ENCODE measurements at regions not wholly inside any gene's neighbourhood (a gene's known extent, or its start where the extent isn't known, plus 50 kb on each side); places are given as distances from the start of the nearest gene placed in this dataset.

DNA sequence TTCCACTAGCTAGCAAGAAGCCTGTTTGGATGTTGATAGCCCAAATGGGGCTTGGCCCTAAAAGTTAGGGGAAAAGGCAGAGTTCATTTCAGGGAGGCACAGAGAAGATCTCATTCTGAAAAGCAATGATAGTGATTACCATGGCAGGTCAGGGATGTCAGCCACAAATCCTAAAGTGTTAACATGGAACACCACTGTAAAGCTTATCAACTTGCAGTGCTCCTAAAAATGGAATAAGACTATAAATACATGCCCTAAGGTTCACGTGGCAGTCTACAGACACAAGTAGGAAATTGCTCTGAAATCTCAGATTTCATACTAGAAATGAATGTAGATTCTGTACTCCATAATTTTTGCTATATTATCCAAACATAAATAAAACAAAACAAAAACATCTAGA lies 280.0 kb upstream of the E2F7 start:
- no peak for TF ChIP-seq FOXK2 (conservative IDR thresholded peaks at IDR 0.05 in 1 of 2, IDR thresholded peaks at IDR 0.05 in 1 of 2; ENCODE audit: low read depth in 2 of 2)
- TF ChIP-seq, protein P1, sequence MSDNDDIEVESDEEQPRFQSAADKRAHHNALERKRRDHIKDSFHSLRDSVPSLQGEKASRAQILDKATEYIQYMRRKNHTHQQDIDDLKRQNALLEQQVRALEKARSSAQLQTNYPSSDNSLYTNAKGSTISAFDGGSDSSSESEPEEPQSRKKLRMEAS (CRISPR knock-in tag; IDR thresholded peaks at IDR 0.05) = no peak
- intact Hi-C loops (cut with micrococcal nuclease) (no loop called here), in situ Hi-C loops (cut with MboI) (no loop called here)
- 0% methylated on average over 1 of the region's 1 CpG for WGBS (ENCODE audit: insufficient coverage, low coverage, missing lambda C conversion rate)
- Histone ChIP-seq H3K9me1 (ENCODE audit: control insufficient read depth, insufficient read depth, low read length) (no peaks in the 10 kb centered on the region), H3K79me2 (ENCODE audit: control insufficient read depth, insufficient read depth, low read length) (no peaks in the 10 kb centered on the region), H3K36me3 (ENCODE audit: control insufficient read depth, insufficient read depth, low read length) (no peaks in the 10 kb centered on the region), H3K9me3 (replicated peaks; ENCODE audit: control insufficient read depth, insufficient read depth, low read depth, low read length) (no peaks in the 10 kb centered on the region), H3K9ac (ENCODE audit: insufficient read depth in 1 of 2, low read depth in 2 of 2, low read length in 2 of 2) (no peak overlapping the region), H4K20me1 (replicated peaks; ENCODE audit: control insufficient read depth, insufficient read depth, low read length) (no peaks in the 10 kb centered on the region), H3K4me1 (replicated peaks in 1 of 2; ENCODE audit: control insufficient read depth in 2 of 2, insufficient read depth in 2 of 2, low read length in 2 of 2) (no peaks in the 10 kb centered on the region), H3K4me2 (ENCODE audit: insufficient read depth, low read length) (no peak overlapping the region), H2AFZ (ENCODE audit: low read depth, low read length) (no peak overlapping the region), H3K27me3 (ENCODE audit: control insufficient read depth in 2 of 2, insufficient read depth in 2 of 2, low read length in 2 of 2) (no peaks in the 10 kb centered on the region), H3K4me3 (no peak overlapping the region), H3K27ac (ENCODE audit: extremely low read depth, low read depth, low read length) (no peak overlapping the region)
- ChIA-PET POLR2A (no interaction called here), CTCF (ENCODE audit: low intra/inter-chr PET ratio) (no interaction called here)
- no peak for DNase-seq (ENCODE audit: extremely low read depth in 1 of 4, low spot score in 3 of 4)
- no TSS peak for BruUV-seq (replicated peaks)
- FAIRE-seq = no peak
- ATAC-seq = no peak

- no peak overlapping the region for H2AFZ ChIP-seq (ENCODE audit: low read depth, low read length)
- no peak overlapping the region for H3K4me3 ChIP-seq
- H3K79me2 ChIP-seq (ENCODE audit: control insufficient read depth, insufficient read depth, low read length) = no peaks in the 10 kb centered on the region
- POLR2A ChIA-PET = no interaction called here
- TF ChIP-seq ZNF174 (CRISPR knock-in tag; IDR thresholded peaks at IDR 0.05) (no peak), NCOA2 (IDR thresholded peaks at IDR 0.05; ENCODE audit: partially characterized antibody in 2 of 2) (no peak), ZNF586 (CRISPR knock-in tag; conservative IDR thresholded peaks at IDR 0.05) (no peak), ZNF140 (CRISPR knock-in tag; IDR thresholded peaks at IDR 0.05) (no peak), CBFB (CRISPR knock-in tag; IDR thresholded peaks at IDR 0.05) (no peak), GTF2A2 (tag; IDR thresholded peaks at IDR 0.05) (no peak), NR4A1 (CRISPR knock-in tag; IDR thresholded peaks at IDR 0.05) (no peak), NR4A1 (tag; IDR thresholded peaks at IDR 0.05) (no peak), CCAR2 (IDR thresholded peaks at IDR 0.05; ENCODE audit: low read depth, low read length) (no peak), ZNF57 (CRISPR knock-in tag; IDR thresholded peaks at IDR 0.05) (no peak)
- TF ChIP-seq, protein P2, sequence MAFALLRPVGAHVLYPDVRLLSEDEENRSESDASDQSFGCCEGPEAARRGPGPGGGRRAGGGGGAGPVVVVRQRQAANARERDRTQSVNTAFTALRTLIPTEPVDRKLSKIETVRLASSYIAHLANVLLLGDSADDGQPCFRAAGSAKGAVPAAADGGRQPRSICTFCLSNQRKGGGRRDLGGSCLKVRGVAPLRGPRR (CRISPR knock-in tag; IDR thresholded peaks at IDR 0.05) = no peak
- FAIRE-seq = no peak
- H3K9ac ChIP-seq (ENCODE audit: insufficient read depth in 1 of 2, low read depth in 2 of 2, low read length in 2 of 2) = no peak overlapping the region
- H3K27me3 ChIP-seq (ENCODE audit: control insufficient read depth in 2 of 2, insufficient read depth in 2 of 2, low read length in 2 of 2) = no peaks in the 10 kb centered on the region
- H3K36me3 ChIP-seq (ENCODE audit: control insufficient read depth, insufficient read depth, low read length) = no peaks in the 10 kb centered on the region
- DNase-seq (ENCODE audit: extremely low read depth in 1 of 4, low spot score in 3 of 4) = no peak
- H3K4me2 ChIP-seq (ENCODE audit: insufficient read depth, low read length) = no peak overlapping the region
- CTCF ChIA-PET (ENCODE audit: low intra/inter-chr PET ratio) = no interaction called here
- no peak overlapping the region for H3K27ac ChIP-seq (ENCODE audit: extremely low read depth, low read depth, low read length)
- no TSS peak for BruUV-seq (replicated peaks)
- in situ Hi-C loops (cut with MboI) = no loop called here
- ATAC-seq = no peak
- H3K4me1 ChIP-seq (replicated peaks in 1 of 2; ENCODE audit: control insufficient read depth in 2 of 2, insufficient read depth in 2 of 2, low read length in 2 of 2) = no peaks in the 10 kb centered on the region
- WGBS (ENCODE audit: insufficient coverage, low coverage, missing lambda C conversion rate) = 0% methylated on average over 1 of the region's 1 CpG
- no peaks in the 10 kb centered on the region for H4K20me1 ChIP-seq (replicated peaks; ENCODE audit: control insufficient read depth, insufficient read depth, low read length)
- no peaks in the 10 kb centered on the region for H3K9me3 ChIP-seq (replicated peaks; ENCODE audit: control insufficient read depth, insufficient read depth, low read depth, low read length)
- H3K9me1 ChIP-seq (ENCODE audit: control insufficient read depth, insufficient read depth, low read length) = no peaks in the 10 kb centered on the region
- intact Hi-C loops (cut with micrococcal nuclease) = no loop called here
Measured at GRCh38 chr12:77344651-77345050, 279.3 kb upstream of the E2F7 start.
